MM.1S (cell line): ENCODE measurements at regions not wholly inside any gene's neighbourhood (a gene's known extent, or its start where the extent isn't known, plus 50 kb on each side); places are given as distances from the start of the nearest gene placed in this dataset.

ENCODE experiments used
- DNase-seq: peaks from one replicate; pipeline ENCODE4 v3.0.0-alpha.2; 2015
- H2AFZ ChIP-seq: fragments of 300-600 bp; sonication (generic); 2 replicates; pipeline ENCODE4 v1.6.0; 2016; ENCODE audit warnings: antibody characterized with exemption, low read length
- H3F3A ChIP-seq: fragments of 300-600 bp; sonication (generic); 2 replicates; pipeline ENCODE4 v1.6.1; 2016; ENCODE audit warnings: mild to moderate bottlenecking, antibody characterized with exemption, low read length, moderate library complexity, mixed read lengths; ENCODE audit not compliant: insufficient read depth
- H3K27ac ChIP-seq: fragments of 300-600 bp; sonication (generic); 2 replicates; pipeline ENCODE4 v1.5.1; 2016; ENCODE audit warnings: mild to moderate bottlenecking, low read length
- H3K27me3 ChIP-seq: fragments of 300-600 bp; sonication (generic); replicated peaks from 2 replicates; pipeline ENCODE4 v1.6.0; 2016; ENCODE audit warnings: low read length; ENCODE audit not compliant: insufficient read depth
- H3K36me3 ChIP-seq: fragments of 300-600 bp; sonication (generic); replicated peaks from 2 replicates; pipeline ENCODE4 v1.6.1; 2016; ENCODE audit warnings: mild to moderate bottlenecking, low read length, mixed read lengths; ENCODE audit not compliant: insufficient read depth
- H3K4me1 ChIP-seq: fragments of 300-600 bp; sonication (generic); 2 replicates; pipeline ENCODE4 v1.6.1; 2016; ENCODE audit warnings: low read length, mixed read lengths
- H3K4me2 ChIP-seq: fragments of 300-600 bp; sonication (generic); 2 replicates; pipeline ENCODE4 v1.6.0; 2016; ENCODE audit warnings: low read depth, low read length
- H3K4me3 ChIP-seq: fragments of 300-600 bp; sonication (generic); 2 replicates; pipeline ENCODE4 v1.5.1; 2016; ENCODE audit warnings: low read length, mixed read lengths
- H3K79me2 ChIP-seq: fragments of 300-600 bp; sonication (generic); 2 replicates; pipeline ENCODE4 v1.6.1; 2016; ENCODE audit warnings: mixed run types, low read length, mixed read lengths
- H3K9ac ChIP-seq: fragments of 300-600 bp; sonication (generic); 2 replicates; pipeline ENCODE4 v1.6.1; 2016; ENCODE audit warnings: low read length, mixed read lengths
- H3K9me2 ChIP-seq: fragments of 300-600 bp; sonication (generic); replicated peaks from 2 replicates; pipeline ENCODE4 v1.6.1; 2016; ENCODE audit warnings: mild to moderate bottlenecking, low read length, mixed read lengths; ENCODE audit not compliant: insufficient read depth
- H3K9me3 ChIP-seq: fragments of 300-600 bp; sonication (generic); replicated peaks from 2 replicates; pipeline ENCODE4 v1.6.1; 2016; ENCODE audit warnings: mild to moderate bottlenecking, low read length, mixed read lengths; ENCODE audit not compliant: insufficient read depth
- H4K20me1 ChIP-seq: fragments of 300-600 bp; sonication (generic); 2 replicates; pipeline ENCODE4 v1.6.1; 2016; ENCODE audit warnings: mild to moderate bottlenecking, low read length, moderate library complexity, mixed read lengths; ENCODE audit not compliant: insufficient read depth
- EZH2 ChIP-seq: fragments of 300-600 bp; sonication (generic); optimal IDR thresholded peaks from 2 replicates; pipeline ENCODE3; 2017; ENCODE audit warnings: low read depth, mild to moderate bottlenecking, antibody characterized with exemption, low read length, mixed read lengths
- EZH2phosphoT487 ChIP-seq: fragments of 300-600 bp; sonication (generic); IDR thresholded peaks from 2 replicates; pipeline ENCODE4 v1.6.1; 2018; ENCODE audit warnings: antibody characterized with exemption, low read length
- TF ChIP-seq, protein P1 (sequence below): fragments of 300-600 bp; sonication (generic); IDR thresholded peaks from 2 replicates; pipeline ENCODE4 v1.5.1; 2016; ENCODE audit warnings: antibody characterized with exemption, low read length, mixed read lengths

- Histone ChIP-seq H3K9me3 (no peaks in the 10 kb centered on the region), H3K4me1 (no peaks in the 10 kb centered on the region), H3K9me2 (no peaks in the 10 kb centered on the region), H2AFZ (no peak overlapping the region), H3K4me3 (no peak overlapping the region), H3F3A (no peaks in the 10 kb centered on the region), H4K20me1 (no peaks in the 10 kb centered on the region), H3K27ac (no peak overlapping the region), H3K36me3 (no peaks in the 10 kb centered on the region), H3K4me2 (no peak overlapping the region), H3K9ac (no peak overlapping the region), H3K27me3 (no peaks in the 10 kb centered on the region), H3K79me2 (no peaks in the 10 kb centered on the region)
- no peak for TF ChIP-seq EZH2
- no peak for TF ChIP-seq EZH2phosphoT487
- TF ChIP-seq, protein P1, sequence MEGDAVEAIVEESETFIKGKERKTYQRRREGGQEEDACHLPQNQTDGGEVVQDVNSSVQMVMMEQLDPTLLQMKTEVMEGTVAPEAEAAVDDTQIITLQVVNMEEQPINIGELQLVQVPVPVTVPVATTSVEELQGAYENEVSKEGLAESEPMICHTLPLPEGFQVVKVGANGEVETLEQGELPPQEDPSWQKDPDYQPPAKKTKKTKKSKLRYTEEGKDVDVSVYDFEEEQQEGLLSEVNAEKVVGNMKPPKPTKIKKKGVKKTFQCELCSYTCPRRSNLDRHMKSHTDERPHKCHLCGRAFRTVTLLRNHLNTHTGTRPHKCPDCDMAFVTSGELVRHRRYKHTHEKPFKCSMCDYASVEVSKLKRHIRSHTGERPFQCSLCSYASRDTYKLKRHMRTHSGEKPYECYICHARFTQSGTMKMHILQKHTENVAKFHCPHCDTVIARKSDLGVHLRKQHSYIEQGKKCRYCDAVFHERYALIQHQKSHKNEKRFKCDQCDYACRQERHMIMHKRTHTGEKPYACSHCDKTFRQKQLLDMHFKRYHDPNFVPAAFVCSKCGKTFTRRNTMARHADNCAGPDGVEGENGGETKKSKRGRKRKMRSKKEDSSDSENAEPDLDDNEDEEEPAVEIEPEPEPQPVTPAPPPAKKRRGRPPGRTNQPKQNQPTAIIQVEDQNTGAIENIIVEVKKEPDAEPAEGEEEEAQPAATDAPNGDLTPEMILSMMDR = no peak
- no peak for DNase-seq
These were observed 89.2 kb upstream of the MITF start for GRCh38 chr3:69650066-69650419.

- H3K9ac ChIP-seq = no peak overlapping the region
- TF ChIP-seq, protein P1 = no peak
- TF ChIP-seq EZH2 (no peak), EZH2phosphoT487 (no peak)
- no peak for DNase-seq
These were observed 89.9 kb upstream of the MITF start for GRCh38 chr3:69649120-69650065.

DNA sequence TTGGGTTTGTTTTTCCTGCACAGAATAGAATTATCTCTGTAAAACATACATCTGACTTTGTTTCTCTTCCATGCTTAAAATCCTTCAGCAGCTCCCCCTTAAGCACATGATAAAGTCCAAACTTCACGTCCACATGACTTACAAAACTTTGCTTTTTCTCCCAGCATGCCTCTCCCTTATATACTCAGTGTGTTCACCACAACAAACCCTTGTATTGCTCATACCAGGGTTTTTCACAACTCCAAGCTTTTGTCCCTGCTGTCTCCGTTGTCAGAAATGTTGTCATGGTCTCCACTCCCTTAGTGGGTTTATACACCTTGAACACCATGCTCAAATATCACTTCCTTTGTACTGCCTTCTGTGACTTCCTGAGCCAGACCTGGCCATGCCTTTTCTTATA lies 91.1 kb upstream of the MITF start:
- H3K36me3 ChIP-seq = no peaks in the 10 kb centered on the region
- H3K27me3 ChIP-seq = no peaks in the 10 kb centered on the region
- no peaks in the 10 kb centered on the region for H3K4me1 ChIP-seq
- H3K9me2 ChIP-seq = no peaks in the 10 kb centered on the region
- no peak for DNase-seq
- no peak overlapping the region for H3K27ac ChIP-seq
- no peaks in the 10 kb centered on the region for H3F3A ChIP-seq
- no peak overlapping the region for H3K4me2 ChIP-seq
- no peak overlapping the region for H3K9ac ChIP-seq
- H3K4me3 ChIP-seq = no peak overlapping the region
- H4K20me1 ChIP-seq = no peaks in the 10 kb centered on the region
- TF ChIP-seq, protein P1 = no peak
- TF ChIP-seq EZH2 (no peak), EZH2phosphoT487 (no peak)
- no peaks in the 10 kb centered on the region for H3K79me2 ChIP-seq
- H3K9me3 ChIP-seq = no peaks in the 10 kb centered on the region
- H2AFZ ChIP-seq = no peak overlapping the region

More at GRCh38 chr3:69649120-69650065, 89.9 kb upstream of the MITF start:
- no peaks in the 10 kb centered on the region for H4K20me1 ChIP-seq
- no peak overlapping the region for H3K4me3 ChIP-seq
- no peaks in the 10 kb centered on the region for H3K9me3 ChIP-seq
- no peak overlapping the region for H3K27ac ChIP-seq
- H3K4me1 ChIP-seq = no peaks in the 10 kb centered on the region
- H2AFZ ChIP-seq = no peak overlapping the region
- no peaks in the 10 kb centered on the region for H3F3A ChIP-seq
- H3K27me3 ChIP-seq = no peaks in the 10 kb centered on the region
- H3K79me2 ChIP-seq = no peaks in the 10 kb centered on the region
- no peaks in the 10 kb centered on the region for H3K9me2 ChIP-seq
- no peak overlapping the region for H3K4me2 ChIP-seq
- no peaks in the 10 kb centered on the region for H3K36me3 ChIP-seq
